ENCODE measurements at regions not wholly inside any gene's neighbourhood (a gene's known extent, or its start where the extent isn't known, plus 50 kb on each side); places are given as distances from the start of the nearest gene placed in this dataset.
A peak's percentile ranks its signal among the peaks of the same experiment; 100 is the strongest.
"Not testable (repeated sequence)": the region's sequence is repeated elsewhere in the genome, so short reads cannot be mapped to it uniquely, and the experiment has no call there.

GRCh38 chr9:25461416-25461815, 216.8 kb downstream of the TUSC1 start:
- no peak for DNase-seq (ENCODE audit: low read depth, low spot score)

- no peak for DNase-seq (ENCODE audit: low read depth, low spot score)
Observed at GRCh38 chr9:25453875-25454274, 224.4 kb downstream of the TUSC1 start.

GRCh38 chr9:25449503-25449902, 228.7 kb downstream of the TUSC1 start:
- no peak for DNase-seq (ENCODE audit: low read depth, low spot score)

GRCh38 chr9:25445721-25446120, 232.5 kb downstream of the TUSC1 start:
- DNase-seq (ENCODE audit: low read depth, low spot score), result not testable (repeated sequence)

GRCh38 chr9:25442526-25442925, 235.7 kb downstream of the TUSC1 start:
- DNase-seq (ENCODE audit: low read depth, low spot score), result no peak

GRCh38 chr9:25427898-25428297, 250.3 kb downstream of the TUSC1 start:
- DNase-seq (ENCODE audit: low read depth, low spot score), result no peak

- no peak for DNase-seq (ENCODE audit: low read depth, low spot score)
Observed at GRCh38 chr9:25427290-25427689, 251.0 kb downstream of the TUSC1 start.

- no peak for DNase-seq (ENCODE audit: low read depth, low spot score)
Observed at GRCh38 chr9:25421560-25421959, 256.7 kb downstream of the TUSC1 start.

- DNase-seq (ENCODE audit: low read depth, low spot score), result no peak
Observed at GRCh38 chr9:25418974-25419373, 259.3 kb downstream of the TUSC1 start.

GRCh38 chr9:25415718-25416117, 262.5 kb downstream of the TUSC1 start:
- no peak for DNase-seq (ENCODE audit: low read depth, low spot score)

- DNase-seq (ENCODE audit: low read depth, low spot score), result no peak
Observed at GRCh38 chr9:25412646-25413045, 265.6 kb downstream of the TUSC1 start.

- peak; percentile 15 for DNase-seq (ENCODE audit: low read depth, low spot score)
Observed at GRCh38 chr9:25397746-25398145, 280.5 kb downstream of the TUSC1 start.

GRCh38 chr9:25396828-25397227, 281.4 kb downstream of the TUSC1 start:
- DNase-seq (ENCODE audit: low read depth, low spot score), result peak; percentile 57

GRCh38 chr9:25381141-25381540, 297.1 kb downstream of the TUSC1 start:
- no peak for DNase-seq (ENCODE audit: low read depth, low spot score)

GRCh38 chr9:25377039-25377438, 301.2 kb downstream of the TUSC1 start:
- no peak for DNase-seq (ENCODE audit: low read depth, low spot score)

- no peak for DNase-seq (ENCODE audit: low read depth, low spot score)
Observed at GRCh38 chr9:25374281-25374680, 304.0 kb downstream of the TUSC1 start.

GRCh38 chr9:25366906-25367305, 311.3 kb downstream of the TUSC1 start:
- DNase-seq (ENCODE audit: low read depth, low spot score), result no peak

- DNase-seq (ENCODE audit: low read depth, low spot score), result no peak
Observed at GRCh38 chr9:25353783-25354182, 324.5 kb downstream of the TUSC1 start.

- DNase-seq (ENCODE audit: low read depth, low spot score), result no peak
Observed at GRCh38 chr9:25350011-25350410, 328.2 kb downstream of the TUSC1 start.

- DNase-seq (ENCODE audit: low read depth, low spot score), result no peak
Observed at GRCh38 chr9:25322142-25322541, 356.1 kb downstream of the TUSC1 start.

- DNase-seq (ENCODE audit: low read depth, low spot score), result no peak
Observed at GRCh38 chr9:25310961-25311360, 367.3 kb downstream of the TUSC1 start.

- DNase-seq (ENCODE audit: low read depth, low spot score), result no peak
Observed at GRCh38 chr9:25308549-25308948, 369.7 kb downstream of the TUSC1 start.

- no peak for DNase-seq (ENCODE audit: low read depth, low spot score)
Observed at GRCh38 chr9:25302601-25303000, 375.6 kb downstream of the TUSC1 start.

- not testable (repeated sequence) for DNase-seq (ENCODE audit: low read depth, low spot score)
Observed at GRCh38 chr9:25288195-25288594, 390.0 kb downstream of the TUSC1 start.

- DNase-seq (ENCODE audit: low read depth, low spot score), result no peak
Observed at GRCh38 chr9:25284365-25284764, 393.9 kb downstream of the TUSC1 start.
